Neural progenitor cell (in vitro differentiated cells): ENCODE measurements at regions not wholly inside any gene's neighbourhood (a gene's known extent, or its start where the extent isn't known, plus 50 kb on each side); places are given as distances from the start of the nearest gene placed in this dataset.

ENCODE experiments used
- CTCF ChIP-seq: fragments of 200-600 bp; sonication (generic); IDR thresholded peaks from 2 replicates; pipeline ENCODE4 v1.5.1; 2017; ENCODE audit warnings: antibody characterized with exemption, mild to moderate bottlenecking
- EZH2 ChIP-seq: fragments of 200-600 bp; sonication (generic); IDR thresholded peaks from 2 replicates; pipeline ENCODE4 v1.6.1; 2017; ENCODE audit warnings: antibody characterized with exemption, mild to moderate bottlenecking, moderate library complexity

- TF ChIP-seq CTCF (no peak), EZH2 (no peak)
Observed at GRCh38 chr16:62751218-62751617, 715.0 kb upstream of the CDH8 start.
